ENCODE measurements at regions not wholly inside any gene's neighbourhood (a gene's known extent, or its start where the extent isn't known, plus 50 kb on each side); places are given as distances from the start of the nearest gene placed in this dataset.

GRCh38 chr5:108508979-108509378, 127.1 kb upstream of the FBXL17 start:
- no peak for TF ChIP-seq FOS (IDR thresholded peaks at IDR 0.05; ENCODE audit: borderline replicate concordance, insufficient read depth, low read length)
- no peak for TF ChIP-seq CTCF (IDR thresholded peaks at IDR 0.05; ENCODE audit: extremely low read depth in 1 of 2, insufficient read depth in 1 of 2, low read depth in 1 of 2, low read length in 2 of 2)
- TF ChIP-seq MAX (IDR thresholded peaks at IDR 0.05; ENCODE audit: insufficient read depth, insufficient read length): no peak

All from endothelial cell of umbilical vein (primary cell).